ENCODE measurements at regions not wholly inside any gene's neighbourhood (a gene's known extent, or its start where the extent isn't known, plus 50 kb on each side); places are given as distances from the start of the nearest gene placed in this dataset.

GRCh38 chr17:72404872-72405271, 284.1 kb downstream of the SOX9 start:
- H3K9me3 ChIP-seq (ENCODE audit: control insufficient read depth in 2 of 2, low read length in 2 of 2) = no peaks in the 10 kb centered on the region
- H3K4me3 ChIP-seq (ENCODE audit: low read depth, low read length) = no peak overlapping the region
- H3K36me3 ChIP-seq (ENCODE audit: control insufficient read depth, insufficient read depth, low read length) = no peaks in the 10 kb centered on the region
- H3K27me3 ChIP-seq (ENCODE audit: control insufficient read depth, insufficient read depth, low read length) = no peaks in the 10 kb centered on the region
- DNase-seq (no peak), ATAC-seq (ENCODE audit: low read depth in 2 of 2) (no peak)
- H3K4me1 ChIP-seq (ENCODE audit: control insufficient read depth, insufficient read depth, low read length, poor library complexity, severe bottlenecking) = no peaks in the 10 kb centered on the region
- peaks cover 5% of the 10 kb centered on the region for H3K27me3 Mint-ChIP-seq
- no peaks in the 10 kb centered on the region for H3K4me1 Mint-ChIP-seq
- H3K9me3 Mint-ChIP-seq = peaks cover 0 to 1% (median 0%) of the 10 kb centered on the region in 7 donors
- no peaks in the 10 kb centered on the region for H3K36me3 Mint-ChIP-seq
- H3K27ac ChIP-seq (ENCODE audit: insufficient read depth, low read length, poor library complexity, severe bottlenecking) = no peak overlapping the region
- no peak overlapping the region for H3K27ac Mint-ChIP-seq
- no peak overlapping the region for H3K4me3 Mint-ChIP-seq

- DNase-seq (no peak), ATAC-seq (ENCODE audit: low read depth in 2 of 2) (no peak)
- H3K9me3 Mint-ChIP-seq = peaks cover 0 to 1% (median 0%) of the 10 kb centered on the region in 7 donors
- Histone ChIP-seq H3K27me3 (ENCODE audit: control insufficient read depth, insufficient read depth, low read length) (no peaks in the 10 kb centered on the region), H3K4me1 (ENCODE audit: control insufficient read depth, insufficient read depth, low read length, poor library complexity, severe bottlenecking) (no peaks in the 10 kb centered on the region), H3K27ac (ENCODE audit: insufficient read depth, low read length, poor library complexity, severe bottlenecking) (no peak overlapping the region), H3K36me3 (ENCODE audit: control insufficient read depth, insufficient read depth, low read length) (no peaks in the 10 kb centered on the region), H3K9me3 (ENCODE audit: control insufficient read depth in 2 of 2, low read length in 2 of 2) (no peaks in the 10 kb centered on the region), H3K4me3 (ENCODE audit: low read depth, low read length) (no peak overlapping the region)
- no peak overlapping the region for H3K27ac Mint-ChIP-seq
- no peaks in the 10 kb centered on the region for H3K4me1 Mint-ChIP-seq
- H3K36me3 Mint-ChIP-seq = no peaks in the 10 kb centered on the region
- peaks cover 5% of the 10 kb centered on the region for H3K27me3 Mint-ChIP-seq
- H3K4me3 Mint-ChIP-seq = no peak overlapping the region
Observed at GRCh38 chr17:72405662-72406230, 284.9 kb downstream of the SOX9 start.

- Histone ChIP-seq H3K36me3 (ENCODE audit: control insufficient read depth, insufficient read depth, low read length) (no peaks in the 10 kb centered on the region), H3K9me3 (ENCODE audit: control insufficient read depth in 2 of 2, low read length in 2 of 2) (no peaks in the 10 kb centered on the region), H3K27ac (ENCODE audit: insufficient read depth, low read length, poor library complexity, severe bottlenecking) (no peak overlapping the region), H3K4me1 (ENCODE audit: control insufficient read depth, insufficient read depth, low read length, poor library complexity, severe bottlenecking) (no peaks in the 10 kb centered on the region), H3K4me3 (ENCODE audit: low read depth, low read length) (no peak overlapping the region), H3K27me3 (ENCODE audit: control insufficient read depth, insufficient read depth, low read length) (no peaks in the 10 kb centered on the region)
- H3K27ac Mint-ChIP-seq = no peak overlapping the region
- H3K4me1 Mint-ChIP-seq = no peaks in the 10 kb centered on the region
- DNase-seq (no peak), ATAC-seq (ENCODE audit: low read depth in 2 of 2) (no peak)
- H3K4me3 Mint-ChIP-seq = no peak overlapping the region
- peaks cover 5% of the 10 kb centered on the region for H3K27me3 Mint-ChIP-seq
- H3K9me3 Mint-ChIP-seq = peaks cover 0 to 1% (median 0%) of the 10 kb centered on the region in 7 donors
- H3K36me3 Mint-ChIP-seq = no peaks in the 10 kb centered on the region
Observed at GRCh38 chr17:72406498-72406897, 285.7 kb downstream of the SOX9 start.

- no peak overlapping the region for H3K27ac ChIP-seq (ENCODE audit: insufficient read depth, low read length, poor library complexity, severe bottlenecking)
- Mint-ChIP-seq H3K9me3 (peaks cover 0 to 1% (median 0%) of the 10 kb centered on the region in 7 donors), H3K27ac (no peak overlapping the region), H3K27me3 (peaks cover 5% of the 10 kb centered on the region), H3K4me3 (no peak overlapping the region), H3K4me1 (no peaks in the 10 kb centered on the region), H3K36me3 (no peaks in the 10 kb centered on the region)
- no peaks in the 10 kb centered on the region for H3K9me3 ChIP-seq (ENCODE audit: control insufficient read depth in 2 of 2, low read length in 2 of 2)
- no peak for ATAC-seq (ENCODE audit: low read depth in 2 of 2)
- DNase-seq = no peak
- no peaks in the 10 kb centered on the region for H3K36me3 ChIP-seq (ENCODE audit: control insufficient read depth, insufficient read depth, low read length)
- no peaks in the 10 kb centered on the region for H3K4me1 ChIP-seq (ENCODE audit: control insufficient read depth, insufficient read depth, low read length, poor library complexity, severe bottlenecking)
- no peak overlapping the region for H3K4me3 ChIP-seq (ENCODE audit: low read depth, low read length)
- H3K27me3 ChIP-seq (ENCODE audit: control insufficient read depth, insufficient read depth, low read length) = no peaks in the 10 kb centered on the region
Observed at GRCh38 chr17:72407336-72407909, 286.6 kb downstream of the SOX9 start.

GRCh38 chr17:72407931-72408330, 287.1 kb downstream of the SOX9 start:
- DNase-seq (no peak), ATAC-seq (ENCODE audit: low read depth in 2 of 2) (no peak)
- Mint-ChIP-seq H3K36me3 (no peaks in the 10 kb centered on the region), H3K27ac (no peak overlapping the region), H3K9me3 (peaks cover 0 to 3% (median 0%) of the 10 kb centered on the region in 7 donors), H3K4me1 (no peaks in the 10 kb centered on the region), H3K27me3 (peaks cover 5% of the 10 kb centered on the region), H3K4me3 (no peak overlapping the region)
- Histone ChIP-seq H3K27ac (ENCODE audit: insufficient read depth, low read length, poor library complexity, severe bottlenecking) (no peak overlapping the region), H3K27me3 (ENCODE audit: control insufficient read depth, insufficient read depth, low read length) (no peaks in the 10 kb centered on the region), H3K9me3 (ENCODE audit: control insufficient read depth in 2 of 2, low read length in 2 of 2) (no peaks in the 10 kb centered on the region), H3K36me3 (ENCODE audit: control insufficient read depth, insufficient read depth, low read length) (no peaks in the 10 kb centered on the region), H3K4me1 (ENCODE audit: control insufficient read depth, insufficient read depth, low read length, poor library complexity, severe bottlenecking) (no peaks in the 10 kb centered on the region), H3K4me3 (ENCODE audit: low read depth, low read length) (no peak overlapping the region)

GRCh38 chr17:72408641-72409040, 287.8 kb downstream of the SOX9 start:
- no peaks in the 10 kb centered on the region for H3K4me1 Mint-ChIP-seq
- ATAC-seq (ENCODE audit: low read depth in 2 of 2) (no peak), DNase-seq (no peak)
- Histone ChIP-seq H3K4me1 (ENCODE audit: control insufficient read depth, insufficient read depth, low read length, poor library complexity, severe bottlenecking) (no peaks in the 10 kb centered on the region), H3K4me3 (ENCODE audit: low read depth, low read length) (no peak overlapping the region), H3K27me3 (ENCODE audit: control insufficient read depth, insufficient read depth, low read length) (no peaks in the 10 kb centered on the region), H3K27ac (ENCODE audit: insufficient read depth, low read length, poor library complexity, severe bottlenecking) (no peak overlapping the region), H3K9me3 (ENCODE audit: control insufficient read depth in 2 of 2, low read length in 2 of 2) (no peaks in the 10 kb centered on the region), H3K36me3 (ENCODE audit: control insufficient read depth, insufficient read depth, low read length) (no peaks in the 10 kb centered on the region)
- no peak overlapping the region for H3K4me3 Mint-ChIP-seq
- H3K36me3 Mint-ChIP-seq = no peaks in the 10 kb centered on the region
- H3K27me3 Mint-ChIP-seq = peaks cover 5% of the 10 kb centered on the region
- no peak overlapping the region for H3K27ac Mint-ChIP-seq
- peaks cover 0 to 3% (median 0%) of the 10 kb centered on the region in 7 donors for H3K9me3 Mint-ChIP-seq

GRCh38 chr17:72409405-72410002, 288.7 kb downstream of the SOX9 start:
- DNase-seq = no peak
- H3K27me3 Mint-ChIP-seq = peaks cover 5% of the 10 kb centered on the region
- no peaks in the 10 kb centered on the region for H3K27me3 ChIP-seq (ENCODE audit: control insufficient read depth, insufficient read depth, low read length)
- H3K4me1 Mint-ChIP-seq = no peaks in the 10 kb centered on the region
- no peaks in the 10 kb centered on the region for H3K4me1 ChIP-seq (ENCODE audit: control insufficient read depth, insufficient read depth, low read length, poor library complexity, severe bottlenecking)
- H3K4me3 ChIP-seq (ENCODE audit: low read depth, low read length) = no peak overlapping the region
- no peaks in the 10 kb centered on the region for H3K36me3 ChIP-seq (ENCODE audit: control insufficient read depth, insufficient read depth, low read length)
- H3K27ac Mint-ChIP-seq = no peak overlapping the region
- no peak for ATAC-seq (ENCODE audit: low read depth in 2 of 2)
- no peaks in the 10 kb centered on the region for H3K9me3 ChIP-seq (ENCODE audit: control insufficient read depth in 2 of 2, low read length in 2 of 2)
- H3K4me3 Mint-ChIP-seq = no peak overlapping the region
- no peak overlapping the region for H3K27ac ChIP-seq (ENCODE audit: insufficient read depth, low read length, poor library complexity, severe bottlenecking)
- no peaks in the 10 kb centered on the region for H3K36me3 Mint-ChIP-seq
- H3K9me3 Mint-ChIP-seq = peaks cover 0 to 3% (median 0%) of the 10 kb centered on the region in 7 donors

GRCh38 chr17:72411124-72411563, 290.3 kb downstream of the SOX9 start:
- H3K27me3 ChIP-seq (ENCODE audit: control insufficient read depth, insufficient read depth, low read length) = no peaks in the 10 kb centered on the region
- no peaks in the 10 kb centered on the region for H3K9me3 ChIP-seq (ENCODE audit: control insufficient read depth in 2 of 2, low read length in 2 of 2)
- H3K27ac Mint-ChIP-seq = no peak overlapping the region
- DNase-seq = no peak
- no peak overlapping the region for H3K4me3 ChIP-seq (ENCODE audit: low read depth, low read length)
- H3K4me1 ChIP-seq (ENCODE audit: control insufficient read depth, insufficient read depth, low read length, poor library complexity, severe bottlenecking) = no peaks in the 10 kb centered on the region
- H3K27ac ChIP-seq (ENCODE audit: insufficient read depth, low read length, poor library complexity, severe bottlenecking) = no peak overlapping the region
- H3K4me1 Mint-ChIP-seq = peaks cover 0 to 2% (median 0%) of the 10 kb centered on the region in 4 donors
- ATAC-seq (ENCODE audit: low read depth in 2 of 2) = no peak
- H3K4me3 Mint-ChIP-seq = no peak overlapping the region
- H3K36me3 Mint-ChIP-seq = no peaks in the 10 kb centered on the region
- peaks cover 5% of the 10 kb centered on the region for H3K27me3 Mint-ChIP-seq
- no peaks in the 10 kb centered on the region for H3K36me3 ChIP-seq (ENCODE audit: control insufficient read depth, insufficient read depth, low read length)
- H3K9me3 Mint-ChIP-seq = peaks cover 0 to 3% (median 0%) of the 10 kb centered on the region in 7 donors

Measured in CD4-positive, CD25-positive, alpha-beta regulatory T cell (primary cell).